Keratinocyte (primary cell): ENCODE measurements at regions not wholly inside any gene's neighbourhood (a gene's known extent, or its start where the extent isn't known, plus 50 kb on each side); places are given as distances from the start of the nearest gene placed in this dataset.

ENCODE experiments used
- EZH2 ChIP-seq: IDR thresholded peaks from one replicate; pipeline ENCODE4 v1.6.1; 2012; ENCODE audit warnings: inconsistent platforms, mild to moderate bottlenecking, low read length, moderate library complexity
- TF ChIP-seq, protein P1 (sequence below), 3 experiments: IDR thresholded peaks in 1 of 3; conservative IDR thresholded peaks in 1 of 3; optimal IDR thresholded peaks in 1 of 3; 2 replicates in 2 of 3; 3 replicates in 1 of 3; pipeline versions ENCODE3 to v1.5.1; 2011; ENCODE audit warnings: low read length in 3 of 3, mild to moderate bottlenecking in 3 of 3, moderate library complexity in 2 of 3, control low read depth in 1 of 3, inconsistent platforms in 1 of 3; ENCODE audit not compliant: insufficient read depth in 2 of 3; ENCODE audit errors: extremely low read depth in 1 of 3

DNA sequence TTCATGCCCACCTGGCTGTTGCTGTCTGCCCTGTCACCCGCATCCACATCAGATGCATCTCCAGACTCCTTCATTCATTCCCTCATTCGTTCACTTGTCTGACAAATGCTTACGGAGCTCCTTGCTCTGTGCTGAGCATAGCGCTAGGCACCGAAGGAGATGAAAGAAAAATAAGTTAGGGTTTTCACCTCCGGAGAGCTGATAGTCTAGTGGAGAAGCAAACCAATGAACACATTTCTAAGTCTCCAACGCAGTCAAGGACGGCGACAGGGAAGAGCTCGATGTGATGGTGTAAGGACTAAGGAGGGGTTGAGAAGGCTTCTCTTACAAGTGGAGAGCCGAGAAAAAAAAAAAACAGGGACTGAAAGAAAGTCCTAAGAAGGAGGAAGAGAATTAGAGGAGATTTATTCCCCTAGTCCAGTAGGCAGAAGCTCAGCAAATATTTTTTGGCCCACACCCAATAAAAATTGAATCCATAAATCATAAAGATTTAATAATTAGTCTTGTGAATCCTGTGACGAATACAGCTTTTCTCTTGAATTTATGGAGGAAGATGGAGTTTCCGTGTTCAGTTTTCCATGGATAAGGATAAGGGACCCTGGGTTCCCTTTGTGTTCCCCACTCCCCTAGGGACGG, 127.2 kb upstream of the DLG1 start:
- TF ChIP-seq, protein P1, sequence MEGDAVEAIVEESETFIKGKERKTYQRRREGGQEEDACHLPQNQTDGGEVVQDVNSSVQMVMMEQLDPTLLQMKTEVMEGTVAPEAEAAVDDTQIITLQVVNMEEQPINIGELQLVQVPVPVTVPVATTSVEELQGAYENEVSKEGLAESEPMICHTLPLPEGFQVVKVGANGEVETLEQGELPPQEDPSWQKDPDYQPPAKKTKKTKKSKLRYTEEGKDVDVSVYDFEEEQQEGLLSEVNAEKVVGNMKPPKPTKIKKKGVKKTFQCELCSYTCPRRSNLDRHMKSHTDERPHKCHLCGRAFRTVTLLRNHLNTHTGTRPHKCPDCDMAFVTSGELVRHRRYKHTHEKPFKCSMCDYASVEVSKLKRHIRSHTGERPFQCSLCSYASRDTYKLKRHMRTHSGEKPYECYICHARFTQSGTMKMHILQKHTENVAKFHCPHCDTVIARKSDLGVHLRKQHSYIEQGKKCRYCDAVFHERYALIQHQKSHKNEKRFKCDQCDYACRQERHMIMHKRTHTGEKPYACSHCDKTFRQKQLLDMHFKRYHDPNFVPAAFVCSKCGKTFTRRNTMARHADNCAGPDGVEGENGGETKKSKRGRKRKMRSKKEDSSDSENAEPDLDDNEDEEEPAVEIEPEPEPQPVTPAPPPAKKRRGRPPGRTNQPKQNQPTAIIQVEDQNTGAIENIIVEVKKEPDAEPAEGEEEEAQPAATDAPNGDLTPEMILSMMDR (optimal IDR thresholded peaks at IDR 0.05 in 1 of 3, IDR thresholded peaks at IDR 0.05 in 1 of 3, conservative IDR thresholded peaks at IDR 0.05 in 1 of 3; ENCODE audit: extremely low read depth in 1 of 3, insufficient read depth in 2 of 3, low read length in 3 of 3): no peak
- no peak for TF ChIP-seq EZH2
